OCI-LY1 (cell line): ENCODE measurements at regions not wholly inside any gene's neighbourhood (a gene's known extent, or its start where the extent isn't known, plus 50 kb on each side); places are given as distances from the start of the nearest gene placed in this dataset.

Source experiments
- H2AFZ ChIP-seq: fragments of 200-600 bp; sonication (generic), shearing (Covaris generic); 2 replicates; pipeline ENCODE4 v1.6.0; 2014; ENCODE audit warnings: antibody characterized with exemption, mild to moderate bottlenecking, low read length
- H3F3A ChIP-seq: fragments of 200-600 bp; sonication (generic), shearing (Covaris generic); 2 replicates; pipeline ENCODE4 v1.6.0; 2014; ENCODE audit warnings: mild to moderate bottlenecking, antibody characterized with exemption, low read length, moderate library complexity; ENCODE audit not compliant: insufficient read depth
- H3K27ac ChIP-seq: fragments of 200-600 bp; sonication (generic); 2 replicates; pipeline ENCODE4 v1.5.1; 2014; ENCODE audit warnings: low read length, mixed run types, mild to moderate bottlenecking, low read depth; ENCODE audit not compliant: poor library complexity, severe bottlenecking
- H3K27me3 ChIP-seq: fragments of 200-600 bp; sonication (generic); 2 replicates; pipeline ENCODE4 v1.6.0; 2014; ENCODE audit warnings: antibody characterized with exemption, mild to moderate bottlenecking, low read length, moderate library complexity; ENCODE audit not compliant: insufficient read depth
- H3K36me3 ChIP-seq: fragments of 200-600 bp; sonication (generic); 2 replicates; pipeline ENCODE4 v1.6.1; 2014; ENCODE audit warnings: mild to moderate bottlenecking, antibody characterized with exemption, low read length, moderate library complexity, mixed read lengths; ENCODE audit not compliant: insufficient read depth
- H3K4me1 ChIP-seq: fragments of 200-600 bp; sonication (generic); 2 replicates; pipeline ENCODE4 v1.5.1; 2014; ENCODE audit warnings: mild to moderate bottlenecking, low read length, moderate library complexity; ENCODE audit not compliant: insufficient read depth, severe bottlenecking
- H3K4me2 ChIP-seq: fragments of 200-600 bp; sonication (generic), shearing (Covaris generic); 2 replicates; pipeline ENCODE4 v1.6.1; 2014; ENCODE audit warnings: low read length
- H3K4me3 ChIP-seq: fragments of 200-600 bp; sonication (generic); 2 replicates; pipeline ENCODE4 v1.5.1; 2014; ENCODE audit warnings: low read length, low read depth, mild to moderate bottlenecking, mixed read lengths; ENCODE audit not compliant: poor library complexity, severe bottlenecking
- H3K79me2 ChIP-seq: fragments of 200-600 bp; shearing (Covaris generic); 2 replicates; pipeline ENCODE4 v1.6.1; 2016; ENCODE audit warnings: mixed run types, low read length, mixed read lengths; ENCODE audit not compliant: insufficient read depth
- H3K9ac ChIP-seq: fragments of 200-600 bp; sonication (generic), shearing (Covaris generic); 2 replicates; pipeline ENCODE4 v1.6.1; 2014; ENCODE audit warnings: mild to moderate bottlenecking, low read length, mixed read lengths
- H3K9me2 ChIP-seq: fragments of 200-600 bp; sonication (generic), shearing (Covaris generic); 2 replicates; pipeline ENCODE4 v1.6.1; 2014; ENCODE audit warnings: low read depth, mild to moderate bottlenecking, low read length, mixed read lengths
- H3K9me3 ChIP-seq: fragments of 200-600 bp; shearing (Covaris generic); 2 replicates; pipeline ENCODE4 v1.6.1; 2014; ENCODE audit warnings: low read length, mixed read lengths
- H4K20me1 ChIP-seq: fragments of 200-600 bp; sonication (generic), shearing (Covaris generic); 2 replicates; pipeline ENCODE4 v1.6.0; 2016; ENCODE audit warnings: mild to moderate bottlenecking, low read length; ENCODE audit not compliant: insufficient read depth
- CTCF ChIP-seq: fragments of 200-600 bp; sonication (generic), shearing (Covaris generic); IDR thresholded peaks from 2 replicates; pipeline ENCODE4 v1.5.1; 2017; ENCODE audit warnings: mild to moderate bottlenecking, antibody characterized with exemption, low read length, moderate library complexity, mixed read lengths
- EZH2 ChIP-seq: fragments of 200-600 bp; sonication (generic), shearing (Covaris generic); IDR thresholded peaks from 2 replicates; pipeline ENCODE4 v1.8.0; 2017; ENCODE audit warnings: borderline replicate concordance, mixed run types, mild to moderate bottlenecking, antibody characterized with exemption, low read length, moderate library complexity, mixed read lengths

- H3K9me3 ChIP-seq = peaks cover 10% of the 10 kb centered on the region
- no peak overlapping the region for H3K4me2 ChIP-seq
- H3K27me3 ChIP-seq = no peaks in the 10 kb centered on the region; the same call in 1 of the 2 replicates
- no peaks in the 10 kb centered on the region for H3F3A ChIP-seq
- no peak overlapping the region for H3K9ac ChIP-seq
- H3K36me3 ChIP-seq = no peaks in the 10 kb centered on the region
- TF ChIP-seq EZH2 (no peak), CTCF (no peak)
- no peaks in the 10 kb centered on the region for H3K4me1 ChIP-seq
- no peaks in the 10 kb centered on the region for H4K20me1 ChIP-seq
- no peak overlapping the region for H2AFZ ChIP-seq
- H3K27ac ChIP-seq = no peak overlapping the region
- H3K79me2 ChIP-seq = no peaks in the 10 kb centered on the region
- no peak overlapping the region for H3K4me3 ChIP-seq
- no peaks in the 10 kb centered on the region for H3K9me2 ChIP-seq
Observed at GRCh38 chr11:71178076-71178475, 74.3 kb downstream of the SHANK2 start.

- no peaks in the 10 kb centered on the region for H4K20me1 ChIP-seq
- TF ChIP-seq CTCF (no peak), EZH2 (no peak)
- no peaks in the 10 kb centered on the region for H3K4me1 ChIP-seq
- no peaks in the 10 kb centered on the region for H3K9me2 ChIP-seq
- no peak overlapping the region for H3K9ac ChIP-seq
- H3K9me3 ChIP-seq = peaks cover 10% of the 10 kb centered on the region
- H3K27me3 ChIP-seq = no peaks in the 10 kb centered on the region; the same call in 1 of the 2 replicates
- H3K4me3 ChIP-seq = no peak overlapping the region
- no peaks in the 10 kb centered on the region for H3F3A ChIP-seq
- no peak overlapping the region for H2AFZ ChIP-seq
- no peak overlapping the region for H3K4me2 ChIP-seq
- H3K36me3 ChIP-seq = no peaks in the 10 kb centered on the region
- no peak overlapping the region for H3K27ac ChIP-seq
- no peaks in the 10 kb centered on the region for H3K79me2 ChIP-seq
Observed at GRCh38 chr11:71176812-71177211, 75.6 kb downstream of the SHANK2 start.

- Histone ChIP-seq H3K4me3 (no peak overlapping the region), H3K9me2 (no peaks in the 10 kb centered on the region), H3K36me3 (no peaks in the 10 kb centered on the region), H3K9me3 (peaks cover 10% of the 10 kb centered on the region), H2AFZ (no peak overlapping the region), H3F3A (no peaks in the 10 kb centered on the region), H3K4me1 (no peaks in the 10 kb centered on the region), H3K9ac (no peak overlapping the region), H3K27ac (no peak overlapping the region), H3K4me2 (no peak overlapping the region), H3K27me3 (no peaks in the 10 kb centered on the region; the same call in 1 of the 2 replicates), H3K79me2 (no peaks in the 10 kb centered on the region), H4K20me1 (no peaks in the 10 kb centered on the region)
- TF ChIP-seq CTCF (no peak), EZH2 (no peak)
Observed at GRCh38 chr11:71173709-71174108, 78.7 kb downstream of the SHANK2 start.
